ENCODE measurements at regions not wholly inside any gene's neighbourhood (a gene's known extent, or its start where the extent isn't known, plus 50 kb on each side); places are given as distances from the start of the nearest gene placed in this dataset.

GRCh38 chr9:24625097-24625496, 79.4 kb upstream of the IZUMO3 start:
- DNase-seq (ENCODE audit: low spot score) = no peak

GRCh38 chr9:24624481-24624880, 78.8 kb upstream of the IZUMO3 start:
- no peak for DNase-seq (ENCODE audit: low spot score)

GRCh38 chr9:24620741-24621140, 75.0 kb upstream of the IZUMO3 start:
- DNase-seq (ENCODE audit: low spot score) = no peak

- DNase-seq (ENCODE audit: low spot score) = no peak
Observed at GRCh38 chr9:24616863-24617262, 71.2 kb upstream of the IZUMO3 start.

GRCh38 chr9:24614070-24614469, 68.4 kb upstream of the IZUMO3 start:
- DNase-seq (ENCODE audit: low spot score) = no peak

GRCh38 chr9:24608599-24608998, 62.9 kb upstream of the IZUMO3 start:
- DNase-seq (ENCODE audit: low spot score) = no peak

- DNase-seq (ENCODE audit: low spot score) = no peak
Observed at GRCh38 chr9:24602693-24603352, 57.1 kb upstream of the IZUMO3 start.

Data from cerebellar cortex (tissue), 1 donor.